Mucosa of rectum (tissue), 2 donors: ENCODE measurements at regions not wholly inside any gene's neighbourhood (a gene's known extent, or its start where the extent isn't known, plus 50 kb on each side); places are given as distances from the start of the nearest gene placed in this dataset.

ENCODE experiments used
- H3K27ac ChIP-seq, 2 donors: one replicate each; pipeline ENCODE4 v1.7.0; 2013; ENCODE audit warnings: inconsistent platforms in 2 of 2, low read depth in 2 of 2, low read length in 2 of 2
- H3K27me3 ChIP-seq, 2 donors: one replicate each; pipeline ENCODE4 v1.7.0; 2013; ENCODE audit warnings: low read length in 2 of 2; ENCODE audit not compliant: control insufficient read depth in 2 of 2, insufficient read depth in 2 of 2
- H3K36me3 ChIP-seq, 2 donors: one replicate each; pipeline ENCODE4 v1.7.0; 2013; ENCODE audit warnings: low read length in 2 of 2; ENCODE audit not compliant: control insufficient read depth in 2 of 2, insufficient read depth in 2 of 2
- H3K4me1 ChIP-seq, 2 donors: one replicate each; pipeline ENCODE4 v1.7.0; 2013; ENCODE audit warnings: low read length in 2 of 2, mild to moderate bottlenecking in 1 of 2; ENCODE audit not compliant: control insufficient read depth in 2 of 2, insufficient read depth in 2 of 2
- H3K4me3 ChIP-seq, 2 donors: one replicate each; pipeline ENCODE4 v1.7.0; 2013; ENCODE audit warnings: low read length in 2 of 2
- H3K9ac ChIP-seq, 2 donors: one replicate each; pipeline ENCODE4 v1.7.0; 2013; ENCODE audit warnings: low read length in 2 of 2, low read depth in 1 of 2, mild to moderate bottlenecking in 1 of 2
- H3K9me3 ChIP-seq, 2 donors: one replicate each; pipeline ENCODE4 v1.7.0; 2013; ENCODE audit warnings: low read length in 2 of 2; ENCODE audit not compliant: control insufficient read depth in 2 of 2
- donor health status: healthy.
- donor health status: Normal muscosa, but diverticular disease.

DNA sequence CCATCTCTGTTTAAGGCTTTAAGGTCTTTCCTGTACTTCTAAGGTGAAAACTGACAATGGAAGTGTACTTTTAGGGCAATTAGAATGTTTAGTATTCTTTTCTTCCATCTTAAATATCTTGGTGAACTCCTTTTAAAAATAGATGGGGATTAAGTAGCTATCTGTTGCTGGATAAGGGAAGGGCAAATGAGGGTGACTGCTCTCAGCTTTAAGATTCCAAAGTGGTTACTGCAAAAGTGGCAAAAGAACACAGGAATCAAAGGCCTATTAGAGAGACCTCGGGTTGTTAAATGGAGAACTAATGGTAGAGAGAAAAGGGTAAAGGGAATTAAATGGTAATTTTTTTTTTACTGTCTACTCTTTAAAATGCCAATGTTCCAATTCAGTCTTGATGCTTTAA is 774.1 kb upstream of the B3GALT2 start:
- Histone ChIP-seq H3K27me3 (no peaks in the 10 kb centered on the region), H3K4me3 (no peak overlapping the region), H3K9me3 (no peaks in the 10 kb centered on the region), H3K4me1 (no peaks in the 10 kb centered on the region), H3K27ac (no peak overlapping the region), H3K36me3 (no peaks in the 10 kb centered on the region), H3K9ac (no peak overlapping the region)

DNA sequence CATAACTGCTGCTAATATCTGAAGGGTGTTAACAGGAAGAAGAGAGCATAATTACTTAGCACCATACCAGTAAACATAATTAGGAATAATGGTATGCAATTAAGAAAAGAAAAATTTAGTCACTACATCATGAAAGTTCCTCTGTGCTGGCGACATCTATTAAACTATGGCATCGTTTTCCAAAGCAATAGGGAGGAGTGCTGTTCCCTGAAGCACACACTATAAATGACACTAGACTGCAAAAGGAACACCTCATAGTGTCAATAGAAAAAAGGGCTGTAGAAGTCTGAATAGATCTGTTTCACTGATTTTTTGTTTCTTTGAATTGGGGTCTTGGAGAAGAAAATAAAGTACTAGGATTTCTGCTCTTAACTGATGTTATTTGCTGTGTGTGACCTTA is 773.6 kb upstream of the B3GALT2 start:
- H3K9me3 ChIP-seq, result no peaks in the 10 kb centered on the region

GRCh38 chr1:193957556-193958095 is 771.2 kb upstream of the B3GALT2 start:
- no peaks in the 10 kb centered on the region for H3K9me3 ChIP-seq
- no peaks in the 10 kb centered on the region for H3K36me3 ChIP-seq
- H3K4me1 ChIP-seq, result no peaks in the 10 kb centered on the region
- H3K9ac ChIP-seq, result no peak overlapping the region
- H3K27me3 ChIP-seq, result no peaks in the 10 kb centered on the region
- no peak overlapping the region for H3K27ac ChIP-seq
- no peak overlapping the region for H3K4me3 ChIP-seq

More for the DNA sequence above, 773.6 kb upstream of the B3GALT2 start:
- H3K9ac ChIP-seq, result no peak overlapping the region
- H3K4me1 ChIP-seq, result no peaks in the 10 kb centered on the region
- H3K36me3 ChIP-seq, result no peaks in the 10 kb centered on the region
- H3K27ac ChIP-seq, result no peak overlapping the region
- no peaks in the 10 kb centered on the region for H3K27me3 ChIP-seq
- H3K4me3 ChIP-seq, result no peak overlapping the region

DNA sequence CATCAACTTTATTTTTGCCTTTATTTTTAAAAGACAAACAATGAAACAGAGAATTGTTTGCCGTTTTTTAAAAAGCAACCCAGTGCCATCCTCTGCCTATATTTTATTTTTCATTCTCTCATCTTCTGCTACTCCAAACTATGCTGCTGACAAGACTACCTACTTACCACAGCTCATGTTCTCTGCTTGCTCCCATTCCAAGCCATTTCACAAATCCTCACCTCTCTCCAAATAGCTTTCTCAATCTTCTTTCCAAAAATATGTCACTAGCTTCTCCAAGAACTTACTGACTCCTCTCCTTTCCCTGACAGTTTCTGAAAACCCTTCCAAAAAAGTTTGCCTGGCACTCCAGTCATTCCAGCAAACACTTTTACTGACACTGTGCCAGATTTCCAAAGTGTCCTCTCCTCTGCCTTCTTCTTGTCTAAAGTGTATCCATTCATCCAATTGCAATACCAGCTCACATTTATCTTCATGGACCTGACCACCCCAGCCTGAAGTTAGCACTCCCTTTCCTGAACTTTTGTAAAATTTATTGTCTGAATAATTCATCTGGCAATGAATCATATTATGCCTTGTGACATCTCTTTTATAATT is 766.5 kb upstream of the B3GALT2 start:
- Histone ChIP-seq H3K4me3 (no peak overlapping the region), H3K27me3 (no peaks in the 10 kb centered on the region), H3K36me3 (no peaks in the 10 kb centered on the region), H3K9ac (no peak overlapping the region), H3K9me3 (no peaks in the 10 kb centered on the region), H3K27ac (no peak overlapping the region), H3K4me1 (no peaks in the 10 kb centered on the region)

- Histone ChIP-seq H3K4me3 (no peak overlapping the region), H3K36me3 (no peaks in the 10 kb centered on the region), H3K27me3 (no peaks in the 10 kb centered on the region), H3K4me1 (no peaks in the 10 kb centered on the region), H3K9ac (no peak overlapping the region), H3K9me3 (no peaks in the 10 kb centered on the region), H3K27ac (no peak overlapping the region)
Measured at GRCh38 chr1:193951984-193952383, 765.6 kb upstream of the B3GALT2 start.

DNA sequence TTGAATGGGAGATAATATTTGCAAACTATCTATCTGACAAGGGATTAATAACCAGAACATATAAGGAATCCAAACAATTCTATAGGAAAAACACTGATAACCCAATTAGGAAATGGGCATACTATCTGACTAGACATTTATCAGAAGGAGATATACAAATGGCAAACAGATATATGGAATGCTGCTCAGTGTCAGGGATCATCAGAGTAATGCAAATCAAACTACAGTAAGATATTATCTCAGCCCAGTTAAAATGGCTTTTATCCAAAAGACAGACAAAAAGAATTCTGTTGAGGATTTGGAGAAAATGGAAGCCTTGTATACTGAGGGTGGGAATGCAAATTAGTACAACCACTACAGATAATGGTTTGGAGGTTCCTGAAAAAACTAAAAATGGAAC is 758.0 kb upstream of the B3GALT2 start:
- no peaks in the 10 kb centered on the region for H3K4me1 ChIP-seq
- no peak overlapping the region for H3K27ac ChIP-seq
- H3K9ac ChIP-seq, result no peak overlapping the region
- H3K36me3 ChIP-seq, result no peaks in the 10 kb centered on the region
- no peak overlapping the region for H3K4me3 ChIP-seq
- H3K27me3 ChIP-seq, result no peaks in the 10 kb centered on the region
- no peaks in the 10 kb centered on the region for H3K9me3 ChIP-seq

DNA sequence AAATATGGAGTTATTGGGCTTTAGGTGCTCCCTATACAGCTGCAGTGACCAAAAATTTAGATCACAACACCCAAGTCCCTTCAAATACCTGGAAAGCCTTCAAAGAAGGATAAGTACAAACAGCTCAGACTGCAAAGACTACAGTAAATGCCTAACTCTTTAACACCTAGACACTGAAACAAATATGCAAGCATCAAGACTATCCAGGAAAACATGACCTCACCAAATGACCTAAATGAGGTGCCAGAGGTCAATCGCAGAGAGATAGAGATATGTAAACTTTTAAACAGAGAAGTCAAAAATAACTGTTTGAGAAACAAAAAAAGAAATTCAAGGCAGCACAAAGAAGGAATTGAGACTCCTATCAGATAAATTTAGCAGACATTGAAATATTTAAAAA is 753.8 kb upstream of the B3GALT2 start:
- H3K4me3 ChIP-seq, result no peak overlapping the region
- H3K4me1 ChIP-seq, result no peaks in the 10 kb centered on the region
- no peak overlapping the region for H3K9ac ChIP-seq
- H3K27ac ChIP-seq, result no peak overlapping the region
- no peaks in the 10 kb centered on the region for H3K27me3 ChIP-seq
- no peaks in the 10 kb centered on the region for H3K36me3 ChIP-seq
- H3K9me3 ChIP-seq, result no peaks in the 10 kb centered on the region

GRCh38 chr1:193939585-193939984 is 753.2 kb upstream of the B3GALT2 start:
- Histone ChIP-seq H3K36me3 (no peaks in the 10 kb centered on the region), H3K27me3 (no peaks in the 10 kb centered on the region), H3K4me1 (no peaks in the 10 kb centered on the region), H3K9ac (no peak overlapping the region), H3K4me3 (no peak overlapping the region), H3K27ac (no peak overlapping the region), H3K9me3 (no peaks in the 10 kb centered on the region)

GRCh38 chr1:193937308-193937707 is 750.9 kb upstream of the B3GALT2 start:
- Histone ChIP-seq H3K9ac (no peak overlapping the region), H3K36me3 (no peaks in the 10 kb centered on the region), H3K27me3 (no peaks in the 10 kb centered on the region), H3K4me1 (no peaks in the 10 kb centered on the region), H3K27ac (no peak overlapping the region), H3K9me3 (no peaks in the 10 kb centered on the region), H3K4me3 (no peak overlapping the region)

- Histone ChIP-seq H3K27me3 (no peaks in the 10 kb centered on the region), H3K36me3 (no peaks in the 10 kb centered on the region), H3K27ac (no peak overlapping the region), H3K4me3 (no peak overlapping the region), H3K4me1 (no peaks in the 10 kb centered on the region), H3K9ac (no peak overlapping the region), H3K9me3 (no peaks in the 10 kb centered on the region)
Measured at GRCh38 chr1:193932979-193933378, 746.6 kb upstream of the B3GALT2 start.

GRCh38 chr1:193931356-193931755 is 744.9 kb upstream of the B3GALT2 start:
- H3K27me3 ChIP-seq, result no peaks in the 10 kb centered on the region
- H3K4me1 ChIP-seq, result no peaks in the 10 kb centered on the region
- H3K36me3 ChIP-seq, result no peaks in the 10 kb centered on the region
- no peak overlapping the region for H3K4me3 ChIP-seq
- no peak overlapping the region for H3K27ac ChIP-seq
- H3K9ac ChIP-seq, result no peak overlapping the region
- H3K9me3 ChIP-seq, result peaks cover 0 to 4% of the 10 kb centered on the region in 2 donors
